ENCODE measurements at regions not wholly inside any gene's neighbourhood (a gene's known extent, or its start where the extent isn't known, plus 50 kb on each side); places are given as distances from the start of the nearest gene placed in this dataset.

- intact Hi-C loops (cut with DNase I) = no loop called here
- no peaks in the 10 kb centered on the region for H3K9me3 ChIP-seq
- no peak for DNase-seq
- no peak overlapping the region for H3K4me3 ChIP-seq
- H3K36me3 ChIP-seq (ENCODE audit: insufficient read depth in 1 of 2, low read depth in 1 of 2) = no peaks in the 10 kb centered on the region
- H3K27ac ChIP-seq = no peak overlapping the region
- ATAC-seq = no peak
- peaks cover 0 to 11% (median 0%) of the 10 kb centered on the region in 3 donors for H3K27me3 ChIP-seq (ENCODE audit: insufficient read depth in 3 of 3, low read length in 2 of 3)
- WGBS, 3 donors = 36 to 57% (median 37%) methylated on average over 18 of the region's 18 CpGs
- TF ChIP-seq CTCF (IDR thresholded peaks at IDR 0.05) = no peak
- no peaks in the 10 kb centered on the region for H3K4me1 ChIP-seq
Observed at GRCh38 chr11:133778161-133778560, 67.2 kb downstream of the SPATA19 start.

GRCh38 chr11:133776671-133777367, 68.5 kb downstream of the SPATA19 start:
- no peak overlapping the region for H3K4me3 ChIP-seq
- ATAC-seq (no peak), DNase-seq (no peak)
- intact Hi-C loops (cut with DNase I) = no loop called here
- no peaks in the 10 kb centered on the region for H3K36me3 ChIP-seq (ENCODE audit: insufficient read depth in 1 of 2, low read depth in 1 of 2)
- H3K27ac ChIP-seq = no peak overlapping the region
- 56 to 60% (median 57%) methylated on average over 11 of the region's 11 CpGs for WGBS, 3 donors
- no peaks in the 10 kb centered on the region for H3K9me3 ChIP-seq
- H3K27me3 ChIP-seq (ENCODE audit: insufficient read depth in 3 of 3, low read length in 2 of 3) = peaks cover 0 to 11% (median 0%) of the 10 kb centered on the region in 3 donors
- no peaks in the 10 kb centered on the region for H3K4me1 ChIP-seq
- no peak for TF ChIP-seq CTCF (IDR thresholded peaks at IDR 0.05)

GRCh38 chr11:133762538-133762937, 82.8 kb downstream of the SPATA19 start:
- H3K9me3 ChIP-seq = peaks cover 4% of the 10 kb centered on the region
- WGBS, 3 donors = 45 to 59% (median 58%) methylated on average over 1 of the region's 1 CpG
- intact Hi-C loops (cut with DNase I) = no loop called here
- ATAC-seq = no peak
- TF ChIP-seq CTCF (IDR thresholded peaks at IDR 0.05) = no peak
- H3K36me3 ChIP-seq (ENCODE audit: insufficient read depth in 1 of 2, low read depth in 1 of 2) = no peaks in the 10 kb centered on the region
- H3K4me3 ChIP-seq = no peak overlapping the region
- H3K4me1 ChIP-seq = no peaks in the 10 kb centered on the region
- no peaks in the 10 kb centered on the region for H3K27me3 ChIP-seq (ENCODE audit: insufficient read depth in 3 of 3, low read length in 2 of 3)
- no peak overlapping the region for H3K27ac ChIP-seq
- no peak for DNase-seq

- H3K4me1 ChIP-seq = no peaks in the 10 kb centered on the region
- no peak for TF ChIP-seq CTCF (IDR thresholded peaks at IDR 0.05)
- H3K27ac ChIP-seq = no peak overlapping the region
- DNase-seq (no peak), ATAC-seq (no peak)
- no peaks in the 10 kb centered on the region for H3K36me3 ChIP-seq (ENCODE audit: insufficient read depth in 1 of 2, low read depth in 1 of 2)
- WGBS, 3 donors = 66 to 67% (median 67%) methylated on average over 10 of the region's 10 CpGs
- H3K4me3 ChIP-seq = no peak overlapping the region
- peaks cover 0 to 2% (median 0%) of the 10 kb centered on the region in 3 donors for H3K27me3 ChIP-seq (ENCODE audit: insufficient read depth in 3 of 3, low read length in 2 of 3)
- H3K9me3 ChIP-seq = no peaks in the 10 kb centered on the region
- intact Hi-C loops (cut with DNase I) = no loop called here
Observed at GRCh38 chr11:133753150-133753549, 92.2 kb downstream of the SPATA19 start.

- H3K4me1 ChIP-seq = no peaks in the 10 kb centered on the region
- no peaks in the 10 kb centered on the region for H3K9me3 ChIP-seq
- WGBS, 3 donors = 79 to 93% (median 88%) methylated on average over 1 of the region's 1 CpG
- TF ChIP-seq CTCF (IDR thresholded peaks at IDR 0.05) = no peak
- no peak for DNase-seq
- no peak overlapping the region for H3K4me3 ChIP-seq
- no peaks in the 10 kb centered on the region for H3K36me3 ChIP-seq (ENCODE audit: insufficient read depth in 1 of 2, low read depth in 1 of 2)
- peaks cover 0 to 2% (median 0%) of the 10 kb centered on the region in 3 donors for H3K27me3 ChIP-seq (ENCODE audit: insufficient read depth in 3 of 3, low read length in 2 of 3)
- intact Hi-C loops (cut with DNase I) = no loop called here
- H3K27ac ChIP-seq = no peak overlapping the region
- ATAC-seq = no peak
Observed at GRCh38 chr11:133749841-133750240, 95.5 kb downstream of the SPATA19 start.
